GM12874 (cell line): ENCODE measurements at regions not wholly inside any gene's neighbourhood (a gene's known extent, or its start where the extent isn't known, plus 50 kb on each side); places are given as distances from the start of the nearest gene placed in this dataset.

Experiments used
- CTCF ChIP-seq: IDR thresholded peaks from 2 replicates; pipeline ENCODE4 v1.5.1; 2011; ENCODE audit warnings: low read depth, mild to moderate bottlenecking, control low read depth, low read length, moderate library complexity; ENCODE audit not compliant: insufficient read depth

- no peak for TF ChIP-seq CTCF
These were observed 868.3 kb downstream of the STIM2 start for GRCh38 chr4:27728892-27729291.

- TF ChIP-seq CTCF = no peak
These were observed 882.2 kb downstream of the STIM2 start for GRCh38 chr4:27742816-27743215.

- TF ChIP-seq CTCF = no peak
These were observed 899.3 kb downstream of the STIM2 start for GRCh38 chr4:27759611-27760575.

GRCh38 chr4:27763830-27764525 lies 903.3 kb downstream of the STIM2 start:
- TF ChIP-seq CTCF = no peak

GRCh38 chr4:27764526-27764837 lies 903.8 kb downstream of the STIM2 start:
- no peak for TF ChIP-seq CTCF

DNA sequence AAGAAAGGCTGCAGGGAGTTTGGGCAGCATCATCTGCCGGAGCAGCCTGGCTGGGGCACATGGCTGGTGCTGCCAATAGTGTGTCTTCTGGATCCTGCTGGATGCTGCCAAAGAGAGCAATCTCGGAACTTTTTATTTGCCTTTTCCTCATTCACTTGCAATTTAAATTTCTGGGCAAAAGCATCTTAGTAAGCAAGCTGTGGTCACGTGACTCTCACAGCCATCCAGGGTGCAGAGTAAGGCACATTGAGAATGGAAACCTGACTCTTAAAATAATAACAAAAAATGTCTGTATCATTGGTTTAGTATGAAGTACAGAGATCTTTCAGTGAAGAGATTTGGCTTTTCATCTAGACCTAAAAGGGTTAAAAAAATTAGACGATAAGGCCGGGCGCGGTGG lies 910.3 kb downstream of the STIM2 start:
- no peak for TF ChIP-seq CTCF

DNA sequence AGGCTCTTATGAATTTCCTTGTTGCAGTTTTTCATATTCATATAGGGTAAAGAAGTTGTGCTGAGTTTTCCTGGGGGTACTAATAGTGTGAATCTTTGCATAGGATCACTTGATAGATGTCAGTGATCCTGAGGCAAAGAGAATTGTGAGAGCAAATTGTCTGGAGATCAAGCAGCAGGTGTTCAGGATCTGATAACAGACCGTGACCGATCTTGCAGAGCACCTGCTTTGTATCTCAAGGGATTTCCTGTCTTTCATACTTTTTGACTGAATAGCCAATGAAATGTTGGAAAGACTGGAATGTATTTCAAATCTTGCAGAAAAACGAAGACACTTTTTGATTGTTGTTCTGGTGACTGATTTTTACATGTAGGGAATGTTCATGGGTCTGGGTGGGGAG lies 914.5 kb downstream of the STIM2 start:
- no peak for TF ChIP-seq CTCF
